GM08714 (cell line): ENCODE measurements at regions not wholly inside any gene's neighbourhood (a gene's known extent, or its start where the extent isn't known, plus 50 kb on each side); places are given as distances from the start of the nearest gene placed in this dataset.

Experiments used
- H3K4me3 ChIP-seq: fragments of 200-500 bp; sonication (Bioruptor generic); 2 replicates; pipeline ENCODE4 v1.5.1; 2014; ENCODE audit warnings: mild to moderate bottlenecking, low read length, inconsistent platforms
- ZNF274 ChIP-seq: IDR thresholded peaks from 2 replicates; pipeline ENCODE4 v1.6.1; 2012; ENCODE audit warnings: mild to moderate bottlenecking, low read depth, low read length

DNA sequence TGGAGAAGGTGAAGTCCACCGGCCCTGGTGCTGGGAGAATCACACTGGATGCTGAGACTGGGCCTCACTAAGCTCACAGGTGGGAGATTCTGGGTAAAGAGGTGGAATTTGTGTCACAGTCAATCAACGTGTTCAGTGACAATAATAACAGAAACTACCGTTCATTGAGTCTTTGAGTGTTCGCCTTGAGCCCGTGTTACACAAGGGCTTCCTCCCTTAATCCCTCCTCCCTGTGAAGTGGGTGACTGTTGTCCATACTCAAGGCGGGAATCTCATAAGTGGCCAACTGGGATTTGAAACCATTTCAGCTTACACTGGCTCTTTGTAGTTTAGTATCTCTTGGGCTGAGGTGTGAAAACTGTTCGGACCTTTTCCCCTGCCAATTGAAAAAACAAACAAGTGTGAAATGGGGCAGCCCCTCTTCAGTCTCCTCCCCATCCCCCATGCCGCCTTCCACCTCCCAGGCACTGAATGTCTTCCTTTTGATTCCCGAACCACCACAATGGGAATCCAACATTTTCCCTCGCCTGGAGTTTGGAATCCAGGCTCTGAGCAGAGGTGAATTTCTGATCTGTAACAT is 502.4 kb downstream of the MIAT start:
- H3K4me3 ChIP-seq = no peak overlapping the region
- TF ChIP-seq ZNF274 = no peak

DNA sequence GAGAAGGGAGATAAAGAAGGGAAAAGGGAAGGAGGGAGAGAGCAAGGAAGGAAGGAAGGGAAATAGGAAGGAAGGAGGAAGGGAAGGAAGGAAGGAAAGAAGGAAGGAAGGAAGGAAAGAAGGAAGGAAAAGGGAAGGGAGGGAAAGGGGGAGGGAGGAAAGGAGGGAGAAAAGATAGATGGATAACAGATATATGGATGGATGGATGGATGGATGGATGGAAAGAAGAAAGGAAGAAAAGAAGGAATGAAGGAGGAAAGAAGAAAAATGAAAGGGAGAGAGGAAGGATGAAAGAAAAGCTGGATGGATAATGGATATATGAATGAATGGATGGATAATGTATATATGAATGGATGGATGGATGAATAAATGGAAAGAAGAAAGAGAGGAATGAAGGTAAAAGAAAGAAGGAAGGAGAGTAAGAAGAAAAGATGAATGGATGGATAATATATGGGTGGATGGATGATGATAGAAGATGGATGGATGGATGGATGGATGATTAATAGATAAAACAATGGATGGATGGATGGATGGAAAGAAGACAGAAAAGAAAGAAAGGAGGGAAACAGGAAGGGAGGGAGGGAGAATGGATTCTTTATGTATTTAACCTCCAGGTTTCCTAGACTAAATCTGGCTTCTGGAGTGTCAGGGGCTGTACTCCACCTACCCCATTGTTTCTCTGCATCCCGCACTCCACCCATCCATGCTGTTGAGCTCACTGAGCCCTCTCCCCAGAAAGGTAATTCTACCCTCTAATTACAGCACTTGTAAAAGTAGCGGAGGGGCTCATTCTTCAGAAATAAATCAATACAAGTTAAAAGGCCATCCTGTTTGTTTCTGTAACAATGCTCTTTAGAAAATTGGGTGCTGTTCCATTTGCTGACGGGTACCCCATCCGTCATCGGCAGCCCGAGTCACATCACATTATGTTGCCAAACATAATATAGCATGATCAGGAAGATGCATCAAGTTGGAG is 506.1 kb downstream of the MIAT start:
- H3K4me3 ChIP-seq = no peak overlapping the region
- no peak for TF ChIP-seq ZNF274

GRCh38 chr22:27164781-27165503 is 507.6 kb downstream of the MIAT start:
- no peak overlapping the region for H3K4me3 ChIP-seq
- TF ChIP-seq ZNF274 = no peak

DNA sequence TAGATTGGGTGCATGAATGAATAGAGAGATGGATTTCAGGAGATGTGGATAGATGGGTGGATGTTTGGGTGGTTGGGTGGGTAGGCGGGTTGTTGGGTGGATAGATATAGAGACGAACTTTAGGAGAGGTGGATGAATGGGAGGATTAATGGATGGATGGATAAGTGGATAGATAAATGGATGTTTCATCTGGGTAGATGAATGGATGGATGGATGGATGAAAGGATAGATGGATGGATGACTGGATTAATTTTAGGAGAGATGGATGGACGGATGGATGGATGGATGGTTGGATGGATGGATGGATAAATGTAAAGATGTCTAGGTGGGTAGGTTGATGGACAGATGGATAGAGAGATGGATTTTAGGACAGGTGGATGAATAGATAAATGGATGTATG is 511.3 kb downstream of the MIAT start:
- TF ChIP-seq ZNF274 = no peak
- no peak overlapping the region for H3K4me3 ChIP-seq

- no peak overlapping the region for H3K4me3 ChIP-seq
- no peak for TF ChIP-seq ZNF274
Measured at GRCh38 chr22:27170491-27170890, 513.1 kb downstream of the MIAT start.

DNA sequence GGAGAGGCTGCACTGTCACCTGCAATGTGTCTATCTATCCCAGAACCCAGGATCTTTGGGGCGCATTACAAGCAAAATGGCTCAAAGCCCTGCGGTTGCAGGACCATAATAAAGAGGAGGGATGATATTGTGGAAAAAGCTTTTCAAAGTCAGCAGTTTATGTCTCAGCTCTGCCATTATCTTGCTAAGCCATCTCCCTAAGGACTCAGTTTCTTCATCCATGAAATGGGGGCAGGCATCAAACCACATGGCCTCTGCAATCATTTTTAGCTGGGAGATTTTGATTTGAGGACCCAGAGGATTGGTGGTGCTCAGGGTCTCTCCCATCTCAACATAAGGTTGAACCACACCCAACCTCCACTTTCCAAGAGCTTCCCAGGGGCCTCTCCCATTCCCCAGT is 513.8 kb downstream of the MIAT start:
- no peak overlapping the region for H3K4me3 ChIP-seq
- no peak for TF ChIP-seq ZNF274

DNA sequence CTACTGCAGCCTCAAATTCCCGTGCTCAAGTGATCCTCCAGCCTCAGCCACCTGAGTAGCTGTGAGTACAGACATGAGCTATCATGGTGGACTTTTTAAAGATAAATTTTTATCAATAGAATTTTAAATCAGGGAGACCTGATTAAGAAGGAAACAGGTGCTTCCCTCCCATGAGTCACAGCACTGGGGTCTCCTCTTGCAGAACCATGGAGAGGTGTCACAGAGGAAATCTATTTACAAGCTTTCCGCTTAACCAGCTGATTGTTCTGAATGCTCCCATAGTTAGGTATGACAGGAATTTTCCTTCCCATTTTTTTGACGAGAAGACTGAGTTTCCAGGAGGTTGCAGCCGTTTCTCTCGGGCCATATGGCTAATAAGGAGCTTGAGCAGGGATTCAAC is 516.1 kb downstream of the MIAT start:
- no peak for TF ChIP-seq ZNF274
- H3K4me3 ChIP-seq = no peak overlapping the region

GRCh38 chr22:27175021-27175838 is 517.8 kb downstream of the MIAT start:
- H3K4me3 ChIP-seq = no peak overlapping the region
- no peak for TF ChIP-seq ZNF274

DNA sequence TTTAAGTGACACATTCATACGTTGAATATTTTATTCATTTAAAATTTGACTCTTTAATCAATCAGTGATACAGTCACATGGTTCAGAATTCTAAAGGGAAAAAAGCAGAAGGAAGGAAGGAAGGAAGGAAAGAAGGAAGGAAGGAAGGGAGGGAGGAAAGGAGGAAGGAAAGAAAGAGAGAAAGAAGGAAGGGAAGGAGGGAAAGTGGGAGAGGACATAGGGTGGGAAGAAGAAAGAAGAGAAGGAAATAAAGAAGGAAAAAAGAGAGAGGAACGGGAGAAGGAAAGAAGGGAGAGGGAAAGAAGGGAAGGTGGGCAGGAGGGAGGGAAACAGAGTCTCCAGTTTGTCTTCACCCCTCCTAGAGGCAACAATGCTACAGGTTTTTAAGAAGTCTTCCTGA is 518.6 kb downstream of the MIAT start:
- no peak overlapping the region for H3K4me3 ChIP-seq
- TF ChIP-seq ZNF274 = no peak

DNA sequence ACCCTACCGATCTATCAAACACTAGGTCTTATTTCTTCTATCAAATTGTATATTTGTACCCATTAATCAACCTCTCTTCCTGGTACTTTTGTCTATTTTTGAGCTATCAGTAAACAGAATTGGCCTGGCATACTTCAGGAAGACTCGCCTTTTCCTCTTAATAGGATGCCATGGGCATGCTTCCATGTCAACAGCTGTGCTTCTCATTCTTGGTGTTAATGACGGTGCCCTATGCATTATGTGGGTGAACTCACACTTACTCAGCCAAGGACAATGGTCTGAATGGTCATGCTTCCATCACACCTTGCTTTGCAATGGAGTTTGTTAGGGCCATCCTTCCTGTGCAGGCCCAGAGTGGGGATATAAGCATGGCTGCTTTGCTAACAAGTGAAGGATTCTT is 521.8 kb downstream of the MIAT start:
- no peak overlapping the region for H3K4me3 ChIP-seq
- no peak for TF ChIP-seq ZNF274

DNA sequence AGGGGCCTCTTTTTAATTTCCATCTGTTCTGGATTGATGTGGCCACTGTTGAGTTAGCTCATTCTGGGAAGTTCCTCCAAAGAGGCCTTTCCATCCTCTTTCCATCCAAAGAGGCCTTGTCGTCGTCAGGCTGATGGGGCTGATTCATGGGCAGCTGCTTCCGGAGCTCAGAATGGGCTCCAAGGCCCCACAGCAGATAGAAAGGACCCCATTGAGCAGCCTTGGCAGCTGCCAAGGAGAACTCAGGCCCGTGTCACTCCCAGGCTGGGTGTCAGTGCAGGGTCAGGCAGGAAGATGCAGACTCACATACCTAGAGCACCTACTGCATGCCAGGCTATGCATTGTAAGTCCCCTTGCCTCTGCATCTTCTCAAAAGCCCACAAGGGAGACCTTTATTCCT is 524.1 kb downstream of the MIAT start:
- no peak for TF ChIP-seq ZNF274
- H3K4me3 ChIP-seq = no peak overlapping the region

DNA sequence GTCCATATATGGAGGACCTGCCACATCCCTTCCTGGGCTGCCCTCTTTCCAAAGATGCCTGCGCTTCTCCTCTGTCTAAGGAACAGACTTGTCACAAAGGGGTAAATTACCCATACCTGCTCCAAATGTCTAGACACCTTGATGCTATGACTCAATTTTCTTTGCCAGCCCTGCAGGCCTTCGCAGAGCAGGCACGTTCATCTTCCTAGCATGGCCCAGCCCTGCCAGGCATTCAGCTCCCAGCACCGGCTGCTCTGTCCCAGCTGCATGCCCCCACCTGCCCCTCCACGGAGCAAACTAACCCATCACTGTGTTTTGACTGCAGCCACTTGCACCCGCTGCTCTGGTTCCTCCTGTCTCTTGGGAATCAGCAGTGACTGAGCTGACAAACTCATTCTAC is 526.1 kb downstream of the MIAT start:
- no peak overlapping the region for H3K4me3 ChIP-seq
- TF ChIP-seq ZNF274 = no peak

DNA sequence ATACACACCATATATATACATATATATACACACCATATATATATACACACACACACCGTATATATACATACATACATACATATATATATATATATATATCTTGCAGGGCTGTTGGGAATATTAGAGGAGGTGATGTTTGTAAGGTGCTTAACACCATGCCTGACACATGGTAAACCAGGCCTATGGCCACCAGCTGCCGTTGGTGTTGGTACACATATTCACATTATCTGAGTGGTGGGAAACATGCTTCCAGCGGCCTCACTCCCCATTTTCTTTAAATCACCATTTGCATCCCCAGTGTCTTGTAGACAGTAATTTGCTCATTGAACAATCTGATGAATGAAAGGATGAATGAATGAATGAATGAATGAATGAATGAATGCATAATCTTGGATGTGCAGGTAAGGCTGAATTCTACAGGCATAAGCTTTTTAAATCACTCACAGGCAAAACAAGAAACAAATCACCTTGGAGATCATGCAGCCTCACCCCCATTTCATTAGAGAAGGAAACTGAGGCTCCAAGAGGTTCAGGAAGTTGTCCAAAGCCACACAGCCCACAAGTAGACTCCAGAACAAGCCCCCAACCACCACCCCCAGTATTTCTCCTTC is 527.8 kb downstream of the MIAT start:
- no peak for TF ChIP-seq ZNF274
- H3K4me3 ChIP-seq = no peak overlapping the region
